ENCODE measurements at regions not wholly inside any gene's neighbourhood (a gene's known extent, or its start where the extent isn't known, plus 50 kb on each side); places are given as distances from the start of the nearest gene placed in this dataset.

DNA sequence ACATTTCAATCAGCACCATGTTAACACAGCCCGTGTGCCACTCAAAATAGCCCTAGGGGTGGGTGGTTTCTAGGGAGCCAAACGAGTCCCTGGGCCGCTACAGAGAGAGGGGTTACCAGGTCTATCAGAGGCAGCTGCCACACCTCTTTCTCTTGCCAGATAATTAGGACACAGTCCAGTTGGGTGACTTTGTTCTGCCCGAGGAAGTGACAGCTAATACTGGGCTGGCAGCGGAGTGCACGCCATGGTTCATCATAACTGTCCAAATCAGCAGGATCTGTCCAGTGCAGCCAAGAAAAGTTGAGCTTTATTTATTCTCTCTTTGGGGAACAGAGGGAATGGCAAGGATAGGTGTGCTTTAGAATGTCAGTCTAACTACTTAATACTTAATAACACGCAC lies 583.8 kb downstream of the BRINP1 start:
- Histone ChIP-seq H3K27me3 (no peaks in the 10 kb centered on the region), H3K4me3 (no peak overlapping the region), H3K9me3 (no peaks in the 10 kb centered on the region), H3K4me1 (no peaks in the 10 kb centered on the region), H3K27ac (replicated peaks in 1 of 4) (no peak overlapping the region), H3K36me3 (no peaks in the 10 kb centered on the region)
- no peak for DNase-seq (ENCODE audit: extremely low spot score)
- TF ChIP-seq EP300 (IDR thresholded peaks at IDR 0.05) (no peak), POLR2A (IDR thresholded peaks at IDR 0.05; ENCODE audit: low read depth) (no peak), POLR2AphosphoS5 (IDR thresholded peaks at IDR 0.05) (no peak)
- TF ChIP-seq, protein P1, sequence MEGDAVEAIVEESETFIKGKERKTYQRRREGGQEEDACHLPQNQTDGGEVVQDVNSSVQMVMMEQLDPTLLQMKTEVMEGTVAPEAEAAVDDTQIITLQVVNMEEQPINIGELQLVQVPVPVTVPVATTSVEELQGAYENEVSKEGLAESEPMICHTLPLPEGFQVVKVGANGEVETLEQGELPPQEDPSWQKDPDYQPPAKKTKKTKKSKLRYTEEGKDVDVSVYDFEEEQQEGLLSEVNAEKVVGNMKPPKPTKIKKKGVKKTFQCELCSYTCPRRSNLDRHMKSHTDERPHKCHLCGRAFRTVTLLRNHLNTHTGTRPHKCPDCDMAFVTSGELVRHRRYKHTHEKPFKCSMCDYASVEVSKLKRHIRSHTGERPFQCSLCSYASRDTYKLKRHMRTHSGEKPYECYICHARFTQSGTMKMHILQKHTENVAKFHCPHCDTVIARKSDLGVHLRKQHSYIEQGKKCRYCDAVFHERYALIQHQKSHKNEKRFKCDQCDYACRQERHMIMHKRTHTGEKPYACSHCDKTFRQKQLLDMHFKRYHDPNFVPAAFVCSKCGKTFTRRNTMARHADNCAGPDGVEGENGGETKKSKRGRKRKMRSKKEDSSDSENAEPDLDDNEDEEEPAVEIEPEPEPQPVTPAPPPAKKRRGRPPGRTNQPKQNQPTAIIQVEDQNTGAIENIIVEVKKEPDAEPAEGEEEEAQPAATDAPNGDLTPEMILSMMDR (IDR thresholded peaks at IDR 0.05): no peak
- WGBS: 83% methylated on average over 7 of the region's 7 CpGs
- intact Hi-C loops (cut with DNase I): no loop called here

DNA sequence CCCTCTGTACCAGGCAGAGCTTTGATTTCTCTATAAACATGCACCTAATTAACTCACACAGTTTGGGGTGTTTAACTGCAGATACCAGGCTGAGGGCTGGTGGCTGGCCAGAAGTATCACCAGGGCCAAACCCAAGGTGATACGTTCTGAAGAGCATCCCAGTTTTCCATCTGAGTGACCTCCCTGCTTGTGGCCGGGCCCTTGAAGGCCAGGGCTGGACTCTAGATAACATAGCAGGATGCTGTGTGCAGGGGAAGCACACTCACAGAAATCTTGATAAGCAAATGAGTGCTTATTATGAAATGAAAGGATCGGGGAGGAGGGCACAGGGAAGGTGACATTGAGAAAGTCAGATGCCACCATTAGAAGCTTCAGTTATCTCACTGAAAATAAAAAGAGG lies 582.4 kb downstream of the BRINP1 start:
- H3K9me3 ChIP-seq: no peaks in the 10 kb centered on the region
- DNase-seq (ENCODE audit: extremely low spot score): no peak
- TF ChIP-seq POLR2A (IDR thresholded peaks at IDR 0.05; ENCODE audit: low read depth) (no peak), POLR2AphosphoS5 (IDR thresholded peaks at IDR 0.05) (no peak), EP300 (IDR thresholded peaks at IDR 0.05) (no peak)
- TF ChIP-seq, protein P1 (IDR thresholded peaks at IDR 0.05): no peak
- no peaks in the 10 kb centered on the region for H3K27me3 ChIP-seq
- 70% methylated on average over 3 of the region's 3 CpGs for WGBS
- H3K36me3 ChIP-seq: no peaks in the 10 kb centered on the region
- no peaks in the 10 kb centered on the region for H3K4me1 ChIP-seq
- intact Hi-C loops (cut with DNase I): no loop called here
- no peak overlapping the region for H3K27ac ChIP-seq (replicated peaks in 1 of 4)
- no peak overlapping the region for H3K4me3 ChIP-seq

DNA sequence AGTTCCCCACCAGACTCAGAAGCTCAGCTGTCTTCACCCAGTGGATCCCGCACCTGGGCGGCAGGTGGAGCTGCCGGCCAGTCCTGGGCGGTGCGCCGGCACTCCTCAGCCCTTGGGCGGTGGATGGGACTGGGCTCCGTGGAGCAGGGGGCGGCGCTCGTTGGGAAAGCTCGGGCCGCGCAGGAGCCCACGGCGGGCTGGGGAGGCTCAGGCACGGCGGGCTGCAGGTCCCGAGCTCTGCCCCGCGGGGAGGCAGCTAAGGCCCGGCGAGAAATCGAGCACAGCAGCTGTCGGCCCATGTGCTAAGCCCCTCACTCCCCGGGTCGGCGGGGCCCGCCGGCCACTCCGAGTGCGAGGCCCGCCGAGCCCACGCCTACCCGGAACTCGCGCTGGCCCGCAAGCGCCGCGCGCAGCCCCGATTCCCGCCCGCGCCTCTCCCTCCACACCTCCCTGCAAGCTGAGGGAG lies 560.0 kb downstream of the BRINP1 start:
- WGBS: no CpG with 5 or more reads among the region's 47 CpGs
- Histone ChIP-seq H3K27me3 (no peaks in the 10 kb centered on the region), H3K4me3 (no peak overlapping the region), H3K4me1 (no peaks in the 10 kb centered on the region), H3K27ac (replicated peaks in 1 of 4) (no peak overlapping the region), H3K9me3 (no peaks in the 10 kb centered on the region), H3K36me3 (no peaks in the 10 kb centered on the region)
- no peak for TF ChIP-seq EP300 (IDR thresholded peaks at IDR 0.05)
- intact Hi-C loops (cut with DNase I): no loop called here
- no peak for DNase-seq (ENCODE audit: extremely low spot score)

- no peak for TF ChIP-seq POLR2AphosphoS5 (IDR thresholded peaks at IDR 0.05)
- TF ChIP-seq, protein P1 (IDR thresholded peaks at IDR 0.05): peak; percentile 40 to 52 (median 46)
Observed at GRCh38 chr9:118829334-118829733, 539.9 kb downstream of the BRINP1 start.

GRCh38 chr9:118832371-118832770 lies 536.9 kb downstream of the BRINP1 start:
- DNase-seq (ENCODE audit: extremely low spot score): no peak
- Histone ChIP-seq H3K4me3 (no peak overlapping the region), H3K4me1 (no peaks in the 10 kb centered on the region), H3K9me3 (peaks cover 0 to 7% (median 0%) of the 10 kb centered on the region in 4 donors), H3K27me3 (no peaks in the 10 kb centered on the region), H3K27ac (replicated peaks in 1 of 4) (no peak overlapping the region), H3K36me3 (no peaks in the 10 kb centered on the region)
- TF ChIP-seq, protein P1 (IDR thresholded peaks at IDR 0.05): no peak
- no peak for TF ChIP-seq POLR2AphosphoS5 (IDR thresholded peaks at IDR 0.05)
- no peak for TF ChIP-seq EP300 (IDR thresholded peaks at IDR 0.05)
- no peak for TF ChIP-seq POLR2A (IDR thresholded peaks at IDR 0.05; ENCODE audit: low read depth)
- 74% methylated on average over 5 of the region's 5 CpGs for WGBS
- intact Hi-C loops (cut with DNase I): no loop called here

More at GRCh38 chr9:118829334-118829733, 539.9 kb downstream of the BRINP1 start:
- Histone ChIP-seq H3K27me3 (no peaks in the 10 kb centered on the region), H3K4me3 (no peak overlapping the region), H3K4me1 (no peaks in the 10 kb centered on the region), H3K9me3 (peaks cover 0 to 7% (median 0%) of the 10 kb centered on the region in 4 donors), H3K27ac (replicated peaks in 1 of 4) (no peak overlapping the region), H3K36me3 (no peaks in the 10 kb centered on the region)
- intact Hi-C loops (cut with DNase I): loop anchor here (2.0 kb wide), 1 partner anchor 459 kb away; no protein-coding TSS in a partner anchor
- DNase-seq (ENCODE audit: extremely low spot score): no peak

All from esophagus muscularis mucosa (tissue), 4 donors.